ENCODE measurements at regions not wholly inside any gene's neighbourhood (a gene's known extent, or its start where the extent isn't known, plus 50 kb on each side); places are given as distances from the start of the nearest gene placed in this dataset.
A peak's percentile ranks its signal among the peaks of the same experiment; 100 is the strongest.

DNA sequence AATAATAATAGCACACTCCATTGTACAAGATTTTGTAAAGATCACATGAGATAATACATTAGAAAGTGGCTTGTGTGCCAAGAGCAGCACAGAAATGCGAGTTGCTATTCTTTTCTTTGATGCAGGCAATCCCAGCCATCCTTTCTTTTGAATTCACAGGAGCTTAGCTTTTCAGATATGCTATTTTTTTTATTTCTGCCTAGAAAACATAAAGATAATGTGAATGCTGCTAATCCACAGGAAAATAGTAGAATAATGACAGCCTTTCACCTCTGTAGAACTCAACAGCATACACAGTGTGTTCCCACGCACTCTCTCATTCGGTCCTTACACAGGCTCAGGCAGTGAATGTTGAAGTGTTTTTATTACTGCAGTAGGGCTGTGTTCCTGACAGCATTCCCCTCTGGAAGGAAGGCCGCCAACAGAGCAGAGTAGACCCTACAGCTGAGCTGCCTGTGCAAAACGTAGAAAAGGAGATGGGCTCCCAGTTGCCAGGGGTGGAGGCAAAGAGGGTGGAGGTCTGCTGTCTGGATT, 138.8 kb upstream of the TAPT1 start:
- no peak for DNase-seq

DNA sequence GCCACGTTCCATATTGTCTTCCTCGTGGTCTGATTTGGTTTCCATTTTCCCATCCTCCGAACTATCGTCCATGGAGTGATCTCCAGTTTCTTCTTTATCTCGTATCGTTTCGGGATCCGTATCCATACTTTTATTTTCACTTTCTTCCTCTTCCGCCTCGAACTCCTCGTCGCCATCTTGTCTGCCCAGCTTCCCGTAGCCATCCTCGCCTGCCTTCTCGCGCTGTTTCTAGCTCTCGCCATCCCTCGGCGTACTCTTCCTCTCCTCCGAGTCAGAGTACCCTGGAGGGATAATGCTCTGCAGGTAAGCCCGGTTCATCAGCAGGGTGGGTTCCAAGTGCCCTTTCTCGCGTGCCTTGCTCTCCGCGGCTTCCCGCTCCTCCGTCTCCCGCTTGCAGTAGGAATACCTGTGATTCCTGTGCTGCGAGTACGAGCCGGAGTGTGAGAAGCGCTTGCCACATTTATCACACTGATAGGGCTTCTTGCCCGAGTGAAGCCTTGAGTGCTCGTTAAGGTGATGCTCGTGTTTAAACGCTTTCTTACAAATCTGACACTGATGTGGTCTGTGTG, 134.5 kb upstream of the TAPT1 start:
- DNase-seq: no peak

DNA sequence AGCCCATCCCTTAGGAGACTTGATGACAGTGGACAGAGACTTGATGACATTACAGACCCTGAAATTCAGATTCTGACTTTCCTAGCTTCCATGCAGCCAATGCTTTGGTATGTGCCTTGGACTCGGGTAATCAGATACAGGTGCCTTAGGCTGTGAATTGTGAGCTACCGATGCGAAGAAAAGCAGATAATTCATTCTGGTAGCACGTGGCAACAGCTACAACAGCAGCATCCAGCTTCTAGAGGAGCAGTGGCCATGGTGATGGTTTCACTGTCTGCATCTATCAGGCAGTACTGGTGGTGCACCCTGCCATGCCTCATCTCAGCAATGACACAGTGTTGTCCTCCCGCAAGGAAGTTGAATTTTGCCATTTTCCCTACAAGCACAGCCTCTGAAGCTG, 126.9 kb upstream of the TAPT1 start:
- DNase-seq: no peak

DNA sequence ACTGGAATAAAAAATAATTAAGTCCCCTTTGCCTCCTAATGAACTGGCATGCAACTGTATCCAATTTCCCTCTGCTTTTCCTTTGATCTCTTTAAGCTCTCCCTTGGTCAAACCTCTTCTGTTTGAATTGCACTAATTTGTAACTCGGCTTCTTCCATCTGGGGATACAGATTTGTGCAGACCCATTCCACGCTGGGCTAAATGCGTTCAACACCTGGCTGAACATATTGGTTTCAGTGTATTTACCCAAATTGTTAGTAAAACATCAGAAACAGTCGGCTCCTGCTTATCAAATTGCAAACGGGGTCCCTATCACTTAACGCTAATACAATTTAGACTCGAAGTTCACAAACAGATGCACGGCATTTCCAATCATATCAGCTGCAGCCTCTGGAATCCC, 124.9 kb upstream of the TAPT1 start:
- DNase-seq: no peak

DNA sequence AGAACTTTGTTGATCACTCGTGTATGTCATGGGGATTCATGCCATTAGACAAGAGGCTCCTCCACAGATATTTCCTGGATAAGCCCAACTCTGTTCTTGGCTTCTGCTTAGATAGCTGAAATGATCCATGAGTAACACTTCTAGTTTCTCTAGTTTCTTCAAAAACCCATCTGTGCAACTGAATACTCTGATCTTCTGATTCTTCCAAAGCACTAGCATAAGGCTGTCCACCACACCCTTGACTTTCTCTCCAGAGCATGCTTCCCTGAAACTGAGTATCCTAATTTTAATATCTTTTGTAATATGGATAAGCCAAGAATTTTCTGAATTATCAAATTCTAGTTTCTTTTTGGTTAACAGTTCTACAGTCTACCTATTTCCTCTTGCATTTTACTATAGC, 118.6 kb upstream of the TAPT1 start:
- no peak for DNase-seq

DNA sequence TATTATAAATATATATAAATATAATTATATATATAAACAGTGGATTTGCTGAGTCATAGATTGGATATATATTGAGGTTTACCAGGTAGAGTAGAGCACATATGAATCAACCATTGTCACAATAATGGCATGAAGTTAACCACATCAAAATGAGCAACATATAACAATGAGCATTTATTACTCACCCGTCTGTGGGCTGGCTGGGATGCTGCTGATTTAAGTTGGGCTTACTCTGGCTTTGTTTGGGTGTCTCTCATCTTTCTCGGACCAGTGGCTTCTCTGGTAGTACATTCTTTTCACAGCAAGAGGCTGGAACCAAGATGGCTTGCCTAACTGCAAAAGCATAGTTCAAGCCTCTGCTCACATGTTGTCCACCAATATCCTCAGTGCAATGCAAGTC, 111.7 kb upstream of the TAPT1 start:
- no peak for DNase-seq

DNA sequence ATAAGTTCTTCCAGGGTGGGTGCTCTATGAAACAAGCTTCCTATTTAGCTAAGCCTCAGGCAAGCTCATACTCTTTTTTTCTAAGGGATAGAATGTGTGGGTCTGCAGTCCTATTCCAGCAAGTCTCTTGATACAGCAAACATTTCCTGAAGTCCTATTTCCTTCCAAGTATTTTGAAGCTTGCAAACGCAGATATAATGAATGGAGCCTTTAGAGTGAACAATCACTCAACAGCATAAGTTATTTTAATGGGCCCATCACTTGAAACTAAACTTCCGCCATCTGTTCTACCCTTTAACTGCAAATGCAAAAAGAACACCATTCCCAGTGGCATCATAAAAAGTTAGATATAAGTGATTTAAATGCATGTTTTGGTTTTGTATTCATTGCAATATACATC, 108.3 kb upstream of the TAPT1 start:
- DNase-seq: no peak

DNA sequence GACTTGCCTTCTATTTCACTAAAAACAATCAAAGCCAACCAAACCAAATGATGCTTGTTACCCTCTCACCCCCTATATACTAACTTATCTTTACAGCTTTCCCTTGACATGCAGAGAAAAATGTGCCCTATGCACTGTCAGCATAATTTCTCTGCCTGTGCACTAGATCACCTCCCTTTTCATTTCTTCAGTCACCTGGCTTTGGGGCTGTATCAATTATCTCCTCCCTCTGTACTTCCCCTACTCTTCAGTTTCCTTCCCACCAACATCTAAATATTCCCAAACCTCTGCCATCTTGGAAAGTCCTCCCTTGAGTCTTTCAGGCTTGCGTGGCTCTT, 103.5 kb upstream of the TAPT1 start:
- DNase-seq: no peak

DNA sequence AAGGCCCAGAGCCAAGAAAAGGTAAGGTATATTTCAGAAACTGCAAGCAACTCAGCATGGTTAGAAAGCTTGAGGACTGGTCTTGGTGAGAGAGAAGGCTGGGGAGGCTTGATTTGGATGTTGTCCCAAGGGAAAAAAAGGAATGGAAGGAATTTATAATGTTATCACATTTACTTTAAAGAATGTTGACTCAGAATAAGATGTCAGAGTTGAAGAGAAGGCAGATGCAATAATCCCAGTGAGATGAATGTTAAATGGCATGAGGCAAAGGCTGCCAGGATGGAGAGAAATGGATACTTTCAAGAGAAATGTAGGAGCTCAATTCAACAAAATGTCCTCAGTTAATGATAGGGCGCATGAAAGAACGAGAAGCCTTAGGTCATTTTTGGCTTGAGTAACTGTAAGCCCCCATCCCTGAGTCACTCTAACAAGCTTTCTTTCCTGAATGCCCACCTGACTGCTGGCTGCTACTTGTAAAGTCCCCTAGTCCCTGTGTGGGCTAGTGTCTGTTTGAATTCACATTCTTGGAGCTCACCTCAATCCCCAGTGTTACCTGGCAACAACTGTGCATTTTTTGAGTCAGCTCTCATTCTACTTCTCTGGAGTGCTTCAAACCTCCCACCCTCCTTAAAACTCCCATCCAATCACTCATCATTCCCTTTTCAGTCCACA, 103.0 kb upstream of the TAPT1 start:
- no peak for DNase-seq

DNA sequence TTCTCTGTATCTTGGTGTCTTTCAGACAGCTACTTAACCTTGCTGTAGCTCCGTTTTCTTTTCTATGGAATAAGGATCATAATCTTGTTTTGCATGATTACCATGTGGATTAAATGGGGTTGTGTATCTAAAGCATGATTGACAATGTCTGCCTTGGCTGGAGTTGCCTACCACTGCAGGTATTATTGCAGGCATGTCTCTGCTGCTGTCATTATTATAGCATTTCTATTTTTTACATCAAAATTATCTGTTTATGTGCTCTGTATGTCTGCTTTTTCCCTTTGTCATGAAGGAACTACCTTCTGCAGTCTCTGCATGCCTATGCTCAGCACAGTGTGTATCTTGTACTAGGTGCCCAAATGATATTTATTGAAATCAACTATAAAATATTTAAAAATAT, 95.9 kb upstream of the TAPT1 start:
- DNase-seq: no peak

DNA sequence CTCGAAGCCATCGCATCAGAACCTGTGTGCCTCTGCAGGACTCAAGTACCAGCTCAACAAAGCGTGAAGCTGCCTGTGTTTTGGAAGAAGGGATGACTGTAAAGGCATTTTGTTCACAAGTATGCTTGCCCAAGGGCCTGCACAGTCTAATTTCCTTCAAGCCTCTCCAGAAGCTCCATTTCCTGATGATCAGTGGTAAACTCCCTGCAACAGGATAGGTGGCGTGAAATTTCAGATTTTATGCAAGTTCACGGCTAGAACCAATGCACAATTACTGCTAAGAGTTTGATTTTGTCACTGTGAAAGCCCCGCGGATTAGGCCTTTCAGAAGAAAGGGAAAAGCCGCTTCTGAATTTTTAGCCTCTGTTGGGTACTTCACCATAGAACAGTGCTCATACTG, 89.2 kb upstream of the TAPT1 start:
- no peak for DNase-seq

DNA sequence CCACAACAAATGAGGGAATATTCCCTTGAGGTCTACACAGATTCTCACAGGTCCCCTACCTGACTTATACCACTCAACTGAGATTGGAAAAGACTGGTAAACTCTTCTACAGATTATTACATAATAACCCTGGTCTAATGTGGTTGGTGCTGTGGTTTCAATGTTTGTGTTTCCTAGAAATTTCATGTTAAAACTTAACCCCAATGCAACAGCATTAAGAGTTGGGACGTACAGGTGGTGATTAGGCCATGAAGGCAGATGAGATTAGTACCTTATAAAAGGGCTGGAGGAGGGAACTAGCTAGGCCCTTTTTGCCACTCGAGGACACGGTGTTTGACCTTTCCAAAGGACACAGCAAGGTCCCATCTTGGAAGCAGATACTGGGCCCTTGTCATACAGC, 84.3 kb upstream of the TAPT1 start:
- DNase-seq: no peak

DNA sequence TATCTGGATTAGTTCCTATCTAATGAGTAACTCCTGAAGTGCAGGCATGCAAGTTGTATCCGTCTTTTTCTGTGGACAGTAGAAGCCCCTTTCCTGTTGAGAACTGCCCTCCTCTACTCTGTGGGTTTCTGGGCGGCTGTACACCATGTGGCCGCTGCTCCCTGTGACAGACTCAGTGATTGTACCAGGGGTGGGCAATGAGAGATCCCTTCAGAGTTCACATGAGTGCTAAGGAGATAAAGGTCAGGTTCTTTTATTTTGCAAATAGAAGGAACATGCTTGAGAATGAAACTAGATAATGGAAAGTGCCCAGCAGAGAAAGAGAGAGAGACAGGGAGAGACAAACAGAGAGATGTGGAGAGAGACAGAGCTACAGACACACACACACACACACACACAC, 76.4 kb upstream of the TAPT1 start:
- no peak for DNase-seq

DNA sequence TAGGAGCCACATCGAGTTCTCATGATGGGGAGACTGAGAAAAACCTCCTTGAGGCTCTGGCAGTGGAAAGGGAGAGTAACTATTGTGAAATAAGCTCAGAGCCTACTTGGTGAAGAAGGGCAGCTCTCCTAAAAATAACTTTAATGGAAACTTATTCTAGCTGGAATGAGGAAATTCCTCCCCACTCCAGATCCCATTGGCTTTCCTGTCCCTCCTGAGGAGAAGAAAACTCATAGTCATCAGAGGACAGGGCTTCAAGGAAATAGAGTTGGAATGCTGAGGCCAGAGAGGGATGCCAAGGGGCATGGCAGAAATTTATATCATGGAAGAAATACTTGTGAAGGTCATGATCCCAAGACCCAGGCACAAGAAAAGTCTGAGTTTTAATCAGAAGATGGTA, 70.7 kb upstream of the TAPT1 start:
- DNase-seq: no peak

DNA sequence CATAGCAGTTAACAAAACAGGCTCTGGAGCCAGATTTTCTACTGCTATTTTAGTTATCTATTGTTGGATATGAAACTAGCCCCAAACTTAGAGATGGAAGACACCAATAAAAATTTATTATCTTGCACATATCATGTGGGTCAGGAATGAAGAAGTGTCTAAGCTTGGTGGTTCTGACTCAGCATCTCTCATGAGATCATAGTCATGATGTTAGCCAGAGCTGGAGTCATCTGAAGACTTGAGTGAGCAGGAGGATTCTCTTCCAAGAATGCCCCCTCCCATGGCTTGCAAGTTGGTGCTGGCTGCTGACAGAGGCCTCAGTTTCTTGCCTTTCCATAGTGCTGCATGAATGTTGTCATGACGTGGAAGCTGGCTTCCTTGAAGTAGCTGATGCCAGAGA, 68.2 kb upstream of the TAPT1 start:
- DNase-seq: no peak

DNA sequence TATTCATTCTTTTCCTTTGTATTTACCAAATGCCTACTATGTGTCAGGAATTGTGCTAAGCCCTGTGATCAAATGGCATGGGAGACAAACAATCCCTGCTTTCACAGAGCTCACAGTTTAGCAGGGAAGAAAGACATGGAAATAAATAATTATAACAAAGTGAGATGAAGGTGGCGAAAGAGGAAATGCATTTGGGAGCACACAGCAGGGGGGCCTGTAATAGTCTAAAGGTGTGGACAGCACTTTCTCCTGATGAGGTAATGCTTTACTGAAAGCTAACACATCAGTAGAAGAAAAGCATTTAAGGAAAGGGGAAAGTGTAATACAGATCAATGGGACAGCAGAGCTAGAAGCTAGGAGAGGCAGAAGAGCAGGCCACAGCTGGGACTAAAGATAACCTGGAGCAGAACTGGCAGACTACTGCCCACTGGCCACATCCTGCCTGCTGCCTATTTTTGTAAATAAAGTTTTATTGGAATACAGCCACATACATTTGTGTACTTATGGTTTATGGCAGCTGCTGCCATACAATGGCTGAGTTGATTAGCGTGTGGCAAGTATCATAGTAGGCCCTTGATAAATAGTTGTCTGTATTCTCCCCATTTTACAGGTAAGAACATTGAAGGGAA, 67.1 kb upstream of the TAPT1 start:
- no peak for DNase-seq

DNA sequence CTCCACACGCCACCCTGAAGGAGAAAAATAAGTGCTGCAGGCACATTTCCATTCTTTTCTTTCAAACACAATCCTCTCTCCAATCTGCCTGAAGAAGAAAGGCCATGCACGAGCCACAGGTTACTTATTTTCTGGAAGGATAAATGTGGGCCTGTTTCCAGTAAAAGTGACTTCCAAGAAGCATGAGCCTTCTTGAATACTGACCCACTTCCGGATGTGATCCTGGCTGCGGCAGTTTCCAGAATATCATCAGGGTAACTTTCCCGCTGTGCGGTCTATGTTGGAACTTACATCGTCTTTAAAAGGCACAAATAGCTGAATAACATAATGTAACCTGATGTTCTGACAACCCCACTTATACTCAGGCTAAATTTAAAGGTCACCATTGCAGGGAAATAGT, 66.3 kb upstream of the TAPT1 start:
- no peak for DNase-seq

DNA sequence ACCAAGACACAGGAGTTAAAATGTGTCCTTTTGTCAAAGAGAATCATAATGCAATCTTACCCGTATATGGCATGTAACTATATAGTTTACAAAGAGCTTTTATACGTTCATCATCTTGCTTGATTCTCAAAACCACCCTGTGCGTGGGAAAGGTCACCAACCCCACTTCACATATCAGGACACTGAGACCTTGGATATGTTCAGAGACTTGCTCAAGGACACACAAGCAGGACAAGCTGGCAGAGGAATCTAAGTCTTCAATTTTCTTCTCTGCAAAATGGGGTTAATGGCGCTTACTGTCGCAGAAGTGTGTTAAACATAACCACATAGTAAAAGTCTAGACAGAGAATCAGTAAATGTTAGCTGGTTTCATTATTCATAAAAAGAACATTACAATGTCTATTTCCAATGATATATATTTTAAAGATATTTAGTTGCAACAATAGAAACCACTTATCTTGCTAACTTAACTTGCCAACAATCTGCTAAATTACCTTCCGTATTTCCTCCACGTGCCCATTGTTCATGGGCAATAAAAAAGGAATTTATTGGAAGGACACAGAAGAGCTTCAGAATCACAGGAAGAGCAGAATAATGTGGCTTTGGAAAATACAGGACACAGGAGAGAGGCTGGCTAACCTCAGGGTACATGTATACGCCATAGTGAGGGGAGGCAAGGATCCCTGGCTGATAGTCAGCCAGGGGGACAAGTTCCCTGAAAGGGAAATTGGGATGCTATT, 64.6 kb upstream of the TAPT1 start:
- DNase-seq: peak; percentile 71

DNA sequence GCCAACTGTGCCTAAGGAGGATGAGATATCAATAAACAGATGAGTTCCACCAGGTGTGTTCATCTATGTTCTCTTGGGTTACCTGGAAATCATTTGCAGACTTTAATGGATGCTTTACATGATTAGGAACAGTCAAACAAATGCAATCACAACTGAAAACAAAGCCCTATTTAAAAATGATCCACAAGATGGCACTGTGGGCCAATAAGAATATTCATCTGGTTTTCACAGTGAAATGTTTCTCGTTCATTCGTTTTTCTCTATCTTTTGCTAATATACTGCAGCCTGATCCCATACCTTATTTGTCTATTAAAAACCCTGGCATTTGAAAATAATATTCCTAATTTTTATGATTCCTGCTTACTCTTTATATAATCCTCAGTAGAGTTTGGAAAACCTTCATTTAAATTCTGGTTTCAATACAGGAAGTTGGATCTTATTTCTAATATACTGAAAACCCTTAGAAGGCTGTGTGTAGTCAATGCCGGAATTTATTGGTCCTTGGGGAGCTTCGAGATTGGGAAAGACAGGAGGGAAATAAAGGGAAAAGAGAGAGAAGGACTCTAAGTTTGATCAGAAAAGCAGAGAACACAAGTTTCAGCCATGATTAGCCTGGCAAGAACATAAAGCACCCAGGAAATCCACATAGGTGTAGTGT, 63.8 kb upstream of the TAPT1 start:
- peak; percentile 71 for DNase-seq

DNA sequence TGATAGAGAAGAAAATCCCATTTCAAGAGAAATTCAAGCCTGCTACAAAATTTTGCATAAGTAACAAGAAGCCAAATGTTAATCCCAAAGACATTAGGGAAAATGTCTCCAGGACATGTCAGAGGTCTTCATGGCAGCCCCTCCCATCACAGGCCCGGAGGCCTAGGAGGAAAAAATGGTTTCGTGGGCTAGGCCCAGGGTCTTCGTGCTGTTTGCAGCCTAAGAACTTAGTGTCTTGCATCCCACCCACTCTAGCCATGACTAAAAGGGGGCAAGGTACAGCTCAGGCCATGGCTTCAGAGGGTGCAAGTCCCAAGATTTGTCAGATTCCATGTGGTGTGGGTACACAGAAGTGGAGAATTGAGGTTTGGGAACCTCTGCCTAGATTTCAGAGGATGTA, 57.8 kb upstream of the TAPT1 start:
- no peak for DNase-seq

DNA sequence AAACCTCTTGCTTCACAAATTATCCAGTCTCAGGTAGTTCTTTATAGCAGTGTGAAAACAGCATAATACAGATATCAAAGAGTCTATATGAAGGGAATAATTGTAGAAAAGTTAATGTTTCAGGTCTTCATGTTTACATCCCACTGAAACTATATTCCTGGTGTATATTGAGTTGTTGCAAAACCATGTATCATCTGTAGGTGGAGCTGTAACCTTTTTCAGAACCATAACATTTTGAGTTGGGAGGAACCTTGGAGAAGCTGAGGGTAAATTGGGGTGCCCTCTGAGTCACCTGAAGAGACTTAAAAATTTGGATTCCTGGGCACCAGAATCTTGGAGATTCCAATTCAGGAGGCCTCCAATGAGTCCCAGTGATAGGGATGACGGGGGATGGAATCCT, 51.9 kb upstream of the TAPT1 start:
- DNase-seq: peak; percentile 43

Data from dermis blood vessel endothelial cell (primary cell).